ENCODE measurements at regions not wholly inside any gene's neighbourhood (a gene's known extent, or its start where the extent isn't known, plus 50 kb on each side); places are given as distances from the start of the nearest gene placed in this dataset.

DNA sequence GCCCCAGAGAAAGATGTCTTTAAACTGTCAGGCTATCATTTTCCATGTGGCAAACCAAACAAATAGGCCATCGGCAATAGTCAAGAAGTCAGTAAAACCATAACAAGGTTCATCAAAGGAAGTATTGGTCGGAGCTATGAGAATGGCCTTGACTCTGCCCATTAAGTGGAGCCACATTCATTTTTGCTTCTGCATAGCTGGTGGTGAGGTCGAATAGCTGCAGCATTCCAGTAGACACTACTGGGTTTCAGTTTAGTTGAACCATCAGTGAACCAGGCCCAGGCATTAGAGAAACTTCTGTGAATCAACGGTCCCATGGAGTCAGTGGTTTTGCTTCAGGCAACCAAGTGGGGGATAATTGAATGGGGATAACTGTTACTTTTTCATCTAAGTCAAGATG lies 92.0 kb upstream of the MED14 start:
- CTCF ChIA-PET = no interaction called here
- Mint-ChIP-seq H3K27me3 (ENCODE audit: low read depth) (no peaks in the 10 kb centered on the region), H3K4me1 (ENCODE audit: low read depth) (no peaks in the 10 kb centered on the region), H3K36me3 (ENCODE audit: low read depth) (peaks cover 1% of the 10 kb centered on the region), H3K27ac (no peak overlapping the region), H3K9me3 (peaks cover 4% of the 10 kb centered on the region), H3K4me3 (no peak overlapping the region)
- intact Hi-C loops (cut with micrococcal nuclease) = no loop called here
- DNase-seq = no peak

DNA sequence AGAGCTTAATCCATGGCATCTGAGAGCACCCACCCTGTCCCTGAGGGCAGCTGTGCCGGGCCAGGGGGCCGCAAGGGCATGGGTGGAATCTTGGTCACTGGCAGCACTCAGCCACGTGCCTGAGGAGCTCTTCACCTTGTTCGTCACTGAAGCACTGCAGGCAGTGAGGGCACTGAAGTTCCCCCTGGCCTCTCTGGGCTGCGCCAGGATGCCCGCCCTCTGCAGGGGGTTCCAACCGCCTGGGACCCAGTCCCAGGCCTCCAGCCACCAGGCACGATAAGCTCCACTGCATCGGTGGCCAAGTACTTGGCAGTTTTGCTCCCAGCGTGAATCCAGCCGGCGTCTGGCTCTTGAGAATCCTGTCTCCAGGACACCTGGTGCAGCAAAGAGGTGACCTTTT lies 96.4 kb upstream of the MED14 start:
- H3K27ac Mint-ChIP-seq = no peak overlapping the region
- intact Hi-C loops (cut with micrococcal nuclease) = no loop called here
- CTCF ChIA-PET = no interaction called here

GRCh38 chrX:40832723-40833122 lies 97.4 kb upstream of the MED14 start:
- CTCF ChIA-PET = no interaction called here
- no peak for DNase-seq

More for the DNA sequence above, 96.4 kb upstream of the MED14 start:
- H3K36me3 Mint-ChIP-seq (ENCODE audit: low read depth) = no peaks in the 10 kb centered on the region
- DNase-seq = no peak
- H3K4me1 Mint-ChIP-seq (ENCODE audit: low read depth) = no peaks in the 10 kb centered on the region
- H3K27me3 Mint-ChIP-seq (ENCODE audit: low read depth) = no peaks in the 10 kb centered on the region
- no peaks in the 10 kb centered on the region for H3K9me3 Mint-ChIP-seq
- no peak overlapping the region for H3K4me3 Mint-ChIP-seq

DNA sequence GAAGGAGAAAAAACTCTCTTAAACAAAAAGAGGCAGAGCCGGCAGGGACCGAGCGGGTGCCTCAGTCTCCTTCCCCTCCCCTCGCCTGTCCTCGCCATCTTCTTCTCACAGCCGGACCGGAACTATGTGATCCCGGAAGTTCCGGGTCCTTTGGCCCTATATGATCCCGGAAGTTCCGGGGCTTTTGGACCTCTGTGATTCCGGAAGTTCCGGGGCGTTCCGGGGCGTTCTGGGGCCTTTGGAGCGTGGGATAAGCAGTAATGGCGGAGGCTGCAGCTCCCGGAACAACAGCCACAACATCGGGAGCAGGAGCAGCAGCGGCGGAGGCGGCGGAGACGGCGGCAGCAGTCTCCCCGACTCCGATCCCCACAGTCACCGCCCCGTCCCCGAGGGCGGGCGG lies 98.9 kb upstream of the MED14 start:
- CTCF ChIA-PET = no interaction called here
- H3K4me1 Mint-ChIP-seq (ENCODE audit: low read depth) = no peaks in the 10 kb centered on the region

More at GRCh38 chrX:40832723-40833122, 97.4 kb upstream of the MED14 start:
- intact Hi-C loops (cut with micrococcal nuclease) = no loop called here
- no peak overlapping the region for H3K4me3 Mint-ChIP-seq
- no peaks in the 10 kb centered on the region for H3K9me3 Mint-ChIP-seq
- no peaks in the 10 kb centered on the region for H3K4me1 Mint-ChIP-seq (ENCODE audit: low read depth)
- H3K27ac Mint-ChIP-seq = no peak overlapping the region
- H3K27me3 Mint-ChIP-seq (ENCODE audit: low read depth) = no peaks in the 10 kb centered on the region
- H3K36me3 Mint-ChIP-seq (ENCODE audit: low read depth) = no peaks in the 10 kb centered on the region

GRCh38 chrX:40835526-40835925 lies 100.2 kb upstream of the MED14 start:
- CTCF ChIA-PET = no interaction called here
- peaks cover 7% of the 10 kb centered on the region for H3K9me3 Mint-ChIP-seq
- H3K4me1 Mint-ChIP-seq (ENCODE audit: low read depth) = no peaks in the 10 kb centered on the region

More for the DNA sequence above, 98.9 kb upstream of the MED14 start:
- DNase-seq = no peak
- intact Hi-C loops (cut with micrococcal nuclease) = no loop called here
- H3K9me3 Mint-ChIP-seq = no peaks in the 10 kb centered on the region
- H3K36me3 Mint-ChIP-seq (ENCODE audit: low read depth) = no peaks in the 10 kb centered on the region
- no peak overlapping the region for H3K27ac Mint-ChIP-seq
- H3K4me3 Mint-ChIP-seq = no peak overlapping the region
- no peaks in the 10 kb centered on the region for H3K27me3 Mint-ChIP-seq (ENCODE audit: low read depth)

GRCh38 chrX:40843643-40844042 lies 108.3 kb upstream of the MED14 start:
- H3K4me1 Mint-ChIP-seq (ENCODE audit: low read depth) = no peaks in the 10 kb centered on the region

More at GRCh38 chrX:40835526-40835925, 100.2 kb upstream of the MED14 start:
- H3K36me3 Mint-ChIP-seq (ENCODE audit: low read depth) = no peaks in the 10 kb centered on the region
- intact Hi-C loops (cut with micrococcal nuclease) = no loop called here
- no peak for DNase-seq
- H3K27me3 Mint-ChIP-seq (ENCODE audit: low read depth) = no peaks in the 10 kb centered on the region
- no peak overlapping the region for H3K4me3 Mint-ChIP-seq
- H3K27ac Mint-ChIP-seq = no peak overlapping the region

DNA sequence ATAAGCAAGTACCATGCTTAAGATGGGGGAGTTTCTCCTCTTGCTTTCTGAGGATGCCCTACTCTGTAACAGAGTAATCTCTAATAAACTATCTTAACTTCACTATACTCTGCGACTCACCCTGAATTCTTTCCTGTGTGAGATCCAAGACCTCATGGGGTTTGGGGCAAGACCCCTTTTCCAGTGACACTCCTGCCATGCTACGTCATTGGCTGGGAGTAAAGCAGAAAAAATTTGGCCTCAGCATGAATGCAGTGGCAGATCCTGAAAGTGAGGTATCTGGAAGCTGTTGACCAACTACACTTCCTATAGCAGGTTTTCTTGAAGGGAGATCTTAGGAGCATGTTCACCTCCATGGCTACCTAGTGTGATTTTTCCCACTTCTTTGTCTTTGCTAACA lies 109.1 kb upstream of the MED14 start:
- H3K9me3 Mint-ChIP-seq = peaks cover 16% of the 10 kb centered on the region
- H3K4me3 Mint-ChIP-seq = no peak overlapping the region
- no peak overlapping the region for H3K27ac Mint-ChIP-seq
- H3K27me3 Mint-ChIP-seq (ENCODE audit: low read depth) = no peaks in the 10 kb centered on the region
- H3K36me3 Mint-ChIP-seq (ENCODE audit: low read depth) = no peaks in the 10 kb centered on the region
- no peaks in the 10 kb centered on the region for H3K4me1 Mint-ChIP-seq (ENCODE audit: low read depth)
- intact Hi-C loops (cut with micrococcal nuclease) = no loop called here
- CTCF ChIA-PET = no interaction called here
- no peak for DNase-seq

More at GRCh38 chrX:40843643-40844042, 108.3 kb upstream of the MED14 start:
- DNase-seq = no peak
- no peak overlapping the region for H3K4me3 Mint-ChIP-seq
- no peaks in the 10 kb centered on the region for H3K27me3 Mint-ChIP-seq (ENCODE audit: low read depth)
- H3K27ac Mint-ChIP-seq = no peak overlapping the region
- CTCF ChIA-PET = no interaction called here
- H3K9me3 Mint-ChIP-seq = peaks cover 16% of the 10 kb centered on the region
- intact Hi-C loops (cut with micrococcal nuclease) = no loop called here
- no peaks in the 10 kb centered on the region for H3K36me3 Mint-ChIP-seq (ENCODE audit: low read depth)

- Mint-ChIP-seq H3K36me3 (ENCODE audit: low read depth) (no peaks in the 10 kb centered on the region), H3K4me1 (ENCODE audit: low read depth) (no peaks in the 10 kb centered on the region), H3K27ac (no peak overlapping the region), H3K4me3 (no peak overlapping the region), H3K9me3 (peaks cover 10% of the 10 kb centered on the region), H3K27me3 (ENCODE audit: low read depth) (no peaks in the 10 kb centered on the region)
- DNase-seq = no peak
- CTCF ChIA-PET = no interaction called here
- intact Hi-C loops (cut with micrococcal nuclease) = no loop called here
These were observed 110.1 kb upstream of the MED14 start for GRCh38 chrX:40845331-40845911.

DNA sequence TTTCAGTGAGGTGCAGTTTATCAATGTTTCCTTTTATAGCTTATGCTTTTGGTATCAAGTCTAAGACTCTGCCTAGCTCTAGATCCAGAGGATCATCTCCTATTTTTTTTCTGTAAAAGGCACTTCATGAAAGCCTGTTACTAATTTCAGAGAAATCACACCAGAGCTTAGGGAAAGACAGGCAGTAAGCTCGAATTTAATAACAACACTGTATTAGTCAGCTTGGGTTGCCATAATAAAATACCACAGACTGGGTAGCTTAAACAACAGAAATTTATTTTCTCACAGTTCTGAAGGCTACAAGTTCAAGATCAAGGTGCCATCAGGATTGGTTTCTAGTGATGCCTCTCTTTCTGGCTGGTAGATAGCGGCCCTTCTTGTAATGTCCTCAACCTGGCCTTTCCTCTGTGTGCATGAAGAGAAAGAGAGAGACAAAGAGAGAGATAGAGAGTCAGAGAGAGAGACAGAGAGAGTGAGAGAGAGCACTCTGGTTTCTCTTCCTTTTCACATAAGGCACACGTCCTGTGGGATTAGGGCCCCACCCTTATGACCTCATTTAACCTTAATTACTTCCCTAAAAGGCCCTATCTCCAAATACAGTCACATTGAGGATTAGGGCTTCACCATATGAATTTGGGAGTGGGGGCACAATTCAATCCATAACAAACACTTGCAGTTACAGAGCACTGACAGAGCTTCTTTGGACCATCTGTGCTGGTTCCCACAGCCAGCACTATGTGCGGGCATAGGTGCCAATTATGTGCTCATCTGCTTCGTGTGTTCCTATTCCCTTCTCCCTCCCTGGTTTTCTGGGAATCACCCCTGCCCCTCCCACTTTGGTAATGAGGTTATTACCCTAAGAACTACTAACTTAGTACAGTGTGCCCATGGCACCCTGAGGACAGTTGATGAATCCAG lies 114.8 kb upstream of the MED14 start:
- Mint-ChIP-seq H3K9me3 (no peaks in the 10 kb centered on the region), H3K27me3 (ENCODE audit: low read depth) (no peaks in the 10 kb centered on the region), H3K27ac (no peak overlapping the region), H3K4me3 (no peak overlapping the region), H3K36me3 (ENCODE audit: low read depth) (no peaks in the 10 kb centered on the region), H3K4me1 (ENCODE audit: low read depth) (peaks cover 2% of the 10 kb centered on the region)
- CTCF ChIA-PET = no interaction called here
- no peak for DNase-seq
- intact Hi-C loops (cut with micrococcal nuclease) = no loop called here

GRCh38 chrX:40852586-40852985 lies 117.2 kb upstream of the MED14 start:
- H3K27ac Mint-ChIP-seq = no peak overlapping the region
- no peaks in the 10 kb centered on the region for H3K27me3 Mint-ChIP-seq (ENCODE audit: low read depth)
- no peaks in the 10 kb centered on the region for H3K9me3 Mint-ChIP-seq
- CTCF ChIA-PET = no interaction called here
- H3K36me3 Mint-ChIP-seq (ENCODE audit: low read depth) = no peaks in the 10 kb centered on the region
- intact Hi-C loops (cut with micrococcal nuclease) = no loop called here
- peaks cover 2% of the 10 kb centered on the region for H3K4me1 Mint-ChIP-seq (ENCODE audit: low read depth)
- DNase-seq = no peak
- no peak overlapping the region for H3K4me3 Mint-ChIP-seq

DNA sequence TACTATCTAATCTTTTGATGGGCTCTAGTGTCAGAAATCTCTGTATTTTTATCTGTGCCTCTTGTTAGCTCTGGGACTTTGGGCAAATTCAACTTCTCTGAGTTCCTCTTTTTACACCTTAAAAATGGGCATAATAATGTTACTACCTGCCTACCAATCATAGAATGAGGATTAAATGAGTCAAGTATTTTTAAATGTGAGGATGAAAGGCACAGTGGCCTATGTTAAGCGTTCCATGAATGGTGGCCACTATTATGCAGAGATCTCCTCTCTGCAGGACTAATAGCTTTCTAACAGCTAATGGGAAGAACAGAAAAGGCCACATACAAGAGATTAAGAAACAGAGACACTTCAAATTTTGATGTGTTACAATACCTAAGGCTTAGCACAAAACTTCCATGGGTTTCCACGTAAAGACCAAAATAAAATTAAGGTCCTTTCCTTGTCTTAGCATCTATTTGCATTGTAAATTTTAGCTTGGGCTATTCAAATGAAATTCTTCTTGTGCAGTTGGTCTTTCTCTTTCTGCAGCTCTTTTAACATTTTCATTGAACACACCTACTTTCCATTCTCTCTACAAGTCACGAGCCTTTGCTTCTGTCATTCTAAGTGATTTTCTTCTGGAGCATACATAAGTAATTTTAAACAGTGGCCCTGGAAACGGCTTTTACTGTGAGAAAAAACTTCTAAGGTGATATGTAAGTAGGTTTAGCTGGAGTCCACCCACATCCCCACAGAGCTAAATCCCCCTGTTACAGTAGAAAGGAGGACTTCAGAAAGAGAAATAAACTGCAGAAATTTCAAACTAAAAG lies 117.9 kb upstream of the MED14 start:
- CTCF ChIA-PET = no interaction called here

GRCh38 chrX:40853816-40854123 lies 118.4 kb upstream of the MED14 start:
- Mint-ChIP-seq H3K36me3 (ENCODE audit: low read depth) (no peaks in the 10 kb centered on the region), H3K4me1 (ENCODE audit: low read depth) (peaks cover 2% of the 10 kb centered on the region), H3K27me3 (ENCODE audit: low read depth) (no peaks in the 10 kb centered on the region), H3K27ac (no peak overlapping the region), H3K9me3 (no peaks in the 10 kb centered on the region), H3K4me3 (no peak overlapping the region)
- intact Hi-C loops (cut with micrococcal nuclease) = no loop called here
- no peak for DNase-seq
- CTCF ChIA-PET = no interaction called here

More for the DNA sequence above, 117.9 kb upstream of the MED14 start:
- Mint-ChIP-seq H3K27me3 (ENCODE audit: low read depth) (no peaks in the 10 kb centered on the region), H3K36me3 (ENCODE audit: low read depth) (no peaks in the 10 kb centered on the region), H3K27ac (no peak overlapping the region), H3K4me3 (no peak overlapping the region), H3K9me3 (no peaks in the 10 kb centered on the region), H3K4me1 (ENCODE audit: low read depth) (peaks cover 2% of the 10 kb centered on the region)
- intact Hi-C loops (cut with micrococcal nuclease) = no loop called here
- no peak for DNase-seq

All from activated naive CD4-positive, alpha-beta T cell treated with anti-CD3 and anti-CD28 coated beads for 36 hours (primary cell).